GM23338 (cell line): ENCODE measurements at regions not wholly inside any gene's neighbourhood (a gene's known extent, or its start where the extent isn't known, plus 50 kb on each side); places are given as distances from the start of the nearest gene placed in this dataset.

ENCODE experiments used
- ATAC-seq: fragments of 200-7000 bp; cut with Tn5 transposase; 3 replicates; pipeline ENCODE4 v1.9.1; 2020
- DNase-seq: peaks from one replicate; pipeline ENCODE4 v3.0.0-alpha.2; 2015; ENCODE audit warnings: low spot score
- H2AFZ ChIP-seq: fragments of 200-600 bp; sonication (generic); 2 replicates; pipeline ENCODE4 v1.8.0; 2016; ENCODE audit warnings: antibody characterized with exemption, mild to moderate bottlenecking, moderate library complexity
- H3F3A ChIP-seq: fragments of 200-600 bp; sonication (generic); replicated peaks from 2 replicates; pipeline ENCODE4 v1.8.0; 2017; ENCODE audit warnings: antibody characterized with exemption, mixed run types, low read depth
- H3K27ac ChIP-seq: fragments of 200-600 bp; sonication (generic); 2 replicates; pipeline ENCODE4 v1.6.1; 2016; ENCODE audit warnings: low read depth
- H3K27me3 ChIP-seq: fragments of 200-600 bp; sonication (generic); 2 replicates; pipeline ENCODE4 v1.8.0; 2016; ENCODE audit warnings: mild to moderate bottlenecking, mixed run types, moderate library complexity; ENCODE audit not compliant: insufficient read depth
- H3K36me3 ChIP-seq: fragments of 200-600 bp; sonication (generic); 2 replicates; pipeline ENCODE4 v1.8.0; 2016; ENCODE audit warnings: mild to moderate bottlenecking; ENCODE audit not compliant: insufficient read depth
- H3K4me1 ChIP-seq: fragments of 200-600 bp; sonication (generic); 2 replicates; pipeline ENCODE4 v1.8.0; 2016; ENCODE audit warnings: mild to moderate bottlenecking, moderate library complexity; ENCODE audit not compliant: insufficient read depth
- H3K4me2 ChIP-seq: fragments of 200-600 bp; sonication (generic); 2 replicates; pipeline ENCODE4 v1.7.1; 2017; ENCODE audit warnings: mixed run types
- H3K4me3 ChIP-seq: fragments of 200-600 bp; sonication (generic); 2 replicates; pipeline ENCODE4 v1.6.1; 2016; ENCODE audit warnings: mixed run types
- H3K79me2 ChIP-seq: fragments of 200-600 bp; sonication (generic); replicated peaks from 2 replicates; pipeline ENCODE4 v1.8.0; 2017; ENCODE audit warnings: mild to moderate bottlenecking; ENCODE audit not compliant: insufficient read depth
- H3K9me2 ChIP-seq: fragments of 200-600 bp; sonication (generic); 2 replicates; pipeline ENCODE4 v1.8.0; 2017; ENCODE audit not compliant: insufficient read depth
- H4K20me1 ChIP-seq: fragments of 200-600 bp; sonication (generic); replicated peaks from 2 replicates; pipeline ENCODE4 v1.8.0; 2017; ENCODE audit warnings: mild to moderate bottlenecking; ENCODE audit not compliant: insufficient read depth
- H3K27ac Mint-ChIP-seq: 2 replicates; pipeline ENCODE4 v1.8.0; 2020; ENCODE audit warnings: inconsistent platforms, mild to moderate bottlenecking, moderate library complexity, mixed read lengths
- H3K27me3 Mint-ChIP-seq: 3 replicates; pipeline ENCODE4 v1.8.0; 2022; ENCODE audit warnings: low read depth, mild to moderate bottlenecking, moderate library complexity, mixed read lengths, inconsistent platforms; ENCODE audit not compliant: insufficient read depth, poor library complexity
- H3K36me3 Mint-ChIP-seq: 3 replicates; pipeline ENCODE4 v1.8.0; 2021; ENCODE audit warnings: low read depth, mild to moderate bottlenecking, inconsistent platforms, moderate library complexity, mixed read lengths
- H3K4me1 Mint-ChIP-seq: 3 replicates; pipeline ENCODE4 v1.8.0; 2020; ENCODE audit warnings: mild to moderate bottlenecking, inconsistent platforms, mixed read lengths
- H3K4me3 Mint-ChIP-seq: 3 replicates; pipeline ENCODE4 v1.8.0; 2021; ENCODE audit warnings: moderate library complexity, mild to moderate bottlenecking, inconsistent platforms, mixed read lengths
- H3K9me3 Mint-ChIP-seq: 3 replicates; pipeline ENCODE4 v1.8.0; 2020; ENCODE audit warnings: moderate library complexity, mild to moderate bottlenecking, inconsistent platforms, mixed read lengths
- CREB1 ChIP-seq: fragments of 250-450 bp; sonication (Bioruptor Pico); IDR thresholded peaks from 2 replicates; pipeline ENCODE4 v1.5.0; 2020; ENCODE audit warnings: low read depth, mild to moderate bottlenecking, moderate library complexity
- CTCF ChIP-seq, 2 experiments: fragments of 200-600 bp in 1 of 2; sonication (generic) in 1 of 2; conservative IDR thresholded peaks; 2 replicates each; pipeline versions ENCODE4 v1.5.1 to v1.6.1; 2016 to 2017; ENCODE audit warnings: antibody characterized with exemption in 2 of 2, low read depth in 2 of 2, mild to moderate bottlenecking in 2 of 2, moderate library complexity in 1 of 2
- ETS1 ChIP-seq: IDR thresholded peaks from 2 replicates; pipeline ENCODE4 v1.6.1; 2016; ENCODE audit warnings: antibody characterized with exemption
- EZH2 ChIP-seq: fragments of 200-600 bp; sonication (generic); IDR thresholded peaks from one replicate; pipeline ENCODE4 v1.8.0; 2017; ENCODE audit warnings: antibody characterized with exemption, mild to moderate bottlenecking, low read depth; ENCODE audit not compliant: unreplicated experiment
- EZH2phosphoT487 ChIP-seq: fragments of 200-600 bp; sonication (generic); IDR thresholded peaks from one replicate; pipeline ENCODE4 v1.8.1; 2018; ENCODE audit warnings: antibody characterized with exemption; ENCODE audit not compliant: unreplicated experiment
- JUNB ChIP-seq: IDR thresholded peaks from one replicate; pipeline ENCODE4 v1.6.1; 2016; ENCODE audit warnings: antibody characterized with exemption; ENCODE audit not compliant: unreplicated experiment
- NANOG ChIP-seq: IDR thresholded peaks from 2 replicates; pipeline ENCODE4 v1.6.1; 2016; ENCODE audit warnings: antibody characterized with exemption, borderline replicate concordance
- POLR2AphosphoS5 ChIP-seq: IDR thresholded peaks from 2 replicates; pipeline ENCODE4 v1.6.1; 2016; ENCODE audit warnings: antibody characterized with exemption, low read depth
- REST ChIP-seq: IDR thresholded peaks from one replicate; pipeline ENCODE4 v1.6.1; 2018; ENCODE audit warnings: antibody characterized with exemption; ENCODE audit not compliant: unreplicated experiment
- STAT1 ChIP-seq: IDR thresholded peaks from one replicate; pipeline ENCODE4 v1.6.1; 2016; ENCODE audit warnings: antibody characterized with exemption; ENCODE audit not compliant: unreplicated experiment
- ZNF114 ChIP-seq: fragments of 250-450 bp; sonication (Bioruptor Pico); IDR thresholded peaks from 2 replicates; pipeline ENCODE4 v1.5.0; 2020; ENCODE audit warnings: mild to moderate bottlenecking, moderate library complexity
- ZNF331 ChIP-seq: fragments of 250-450 bp; sonication (Bioruptor Pico); IDR thresholded peaks from 2 replicates; pipeline ENCODE4 v1.5.0; 2020; ENCODE audit warnings: low read depth, mild to moderate bottlenecking, moderate library complexity
- ZNF462 ChIP-seq: fragments of 250-450 bp; sonication (Bioruptor Pico); IDR thresholded peaks from 2 replicates; pipeline ENCODE4 v1.5.0; 2020; ENCODE audit warnings: mild to moderate bottlenecking, moderate library complexity

- H3K27ac ChIP-seq = no peak overlapping the region
- no peak overlapping the region for H2AFZ ChIP-seq
- DNase-seq (no peak), ATAC-seq (no peak)
- Mint-ChIP-seq H3K36me3 (no peaks in the 10 kb centered on the region), H3K4me3 (no peak overlapping the region), H3K9me3 (no peaks in the 10 kb centered on the region), H3K4me1 (peaks cover 3% of the 10 kb centered on the region; the same call in 1 of the 3 replicates), H3K27ac (no peak overlapping the region), H3K27me3 (peaks cover 2% of the 10 kb centered on the region)
- H3F3A ChIP-seq = no peaks in the 10 kb centered on the region
- TF ChIP-seq JUNB = no peak
- no peak for TF ChIP-seq CREB1 (CRISPR knock-in tag)
- no peak for TF ChIP-seq ETS1
- no peak for TF ChIP-seq CTCF (conservative IDR thresholded peaks at IDR 0.05; ENCODE audit: low read depth in 2 of 2)
- no peak for TF ChIP-seq ZNF331
- no peak for TF ChIP-seq NANOG
- no peak for TF ChIP-seq ZNF462 (CRISPR knock-in tag)
- TF ChIP-seq EZH2phosphoT487 = no peak
- TF ChIP-seq REST = no peak
- TF ChIP-seq ZNF114 (CRISPR knock-in tag) = no peak
- TF ChIP-seq EZH2 = no peak
- no peak for TF ChIP-seq STAT1
- no peak for TF ChIP-seq POLR2AphosphoS5
- peaks cover 6% of the 10 kb centered on the region; the same call in 1 of the 2 replicates for H3K9me2 ChIP-seq
- H4K20me1 ChIP-seq = no peaks in the 10 kb centered on the region
- no peaks in the 10 kb centered on the region; the same call in 1 of the 2 replicates for H3K36me3 ChIP-seq
- H3K27me3 ChIP-seq = no peaks in the 10 kb centered on the region
- H3K4me2 ChIP-seq = no peak overlapping the region
- H3K79me2 ChIP-seq = no peaks in the 10 kb centered on the region
- no peak overlapping the region for H3K4me3 ChIP-seq
- H3K4me1 ChIP-seq = no peaks in the 10 kb centered on the region
Observed at GRCh38 chr18:56330366-56331110, 307.9 kb downstream of the TXNL1 start.
